ENCODE measurements at regions not wholly inside any gene's neighbourhood (a gene's known extent, or its start where the extent isn't known, plus 50 kb on each side); places are given as distances from the start of the nearest gene placed in this dataset.

DNA sequence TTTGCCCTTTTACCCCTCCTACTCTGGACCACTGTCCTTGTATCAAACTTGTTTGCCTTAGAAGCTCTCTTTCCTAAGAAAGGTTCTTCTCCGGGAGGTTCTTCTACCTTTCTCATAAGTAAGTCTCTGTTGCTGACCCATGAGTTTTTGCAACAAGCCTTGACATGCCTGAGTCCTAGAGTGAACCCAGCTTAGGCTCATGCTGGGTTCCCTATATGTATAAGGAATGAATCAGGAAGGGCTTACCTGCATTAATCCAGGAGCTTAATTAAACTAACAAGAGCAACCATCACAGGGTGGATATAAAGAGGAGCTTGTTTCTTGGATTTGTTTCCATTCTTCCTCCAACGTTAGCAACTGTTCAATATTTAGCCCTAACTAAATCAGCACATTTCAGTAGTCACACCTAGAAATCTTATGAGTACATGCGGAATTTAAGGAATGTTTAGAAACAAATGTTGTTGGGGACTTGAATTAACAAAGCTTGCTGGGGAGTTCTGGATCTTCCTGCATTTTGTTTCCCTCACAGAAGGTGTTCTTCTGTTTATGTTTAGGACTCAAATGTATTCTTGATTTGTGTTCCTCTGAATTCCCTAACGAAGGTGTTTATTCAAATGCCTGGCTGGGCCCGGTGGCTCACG, 64.3 kb upstream of the RAB3GAP2 start:
- DNase-seq (no peak), ATAC-seq (ENCODE audit: low read depth) (no peak)
- POLR2A ChIA-PET = no interaction called here
- no peaks in the 10 kb centered on the region for H3K9me3 Mint-ChIP-seq
- no peak overlapping the region for H3K27ac Mint-ChIP-seq
- H3K4me1 Mint-ChIP-seq = no peaks in the 10 kb centered on the region
- H3K4me3 Mint-ChIP-seq = no peak overlapping the region
- H3K27me3 Mint-ChIP-seq = no peaks in the 10 kb centered on the region
- H3K36me3 Mint-ChIP-seq = no peaks in the 10 kb centered on the region

DNA sequence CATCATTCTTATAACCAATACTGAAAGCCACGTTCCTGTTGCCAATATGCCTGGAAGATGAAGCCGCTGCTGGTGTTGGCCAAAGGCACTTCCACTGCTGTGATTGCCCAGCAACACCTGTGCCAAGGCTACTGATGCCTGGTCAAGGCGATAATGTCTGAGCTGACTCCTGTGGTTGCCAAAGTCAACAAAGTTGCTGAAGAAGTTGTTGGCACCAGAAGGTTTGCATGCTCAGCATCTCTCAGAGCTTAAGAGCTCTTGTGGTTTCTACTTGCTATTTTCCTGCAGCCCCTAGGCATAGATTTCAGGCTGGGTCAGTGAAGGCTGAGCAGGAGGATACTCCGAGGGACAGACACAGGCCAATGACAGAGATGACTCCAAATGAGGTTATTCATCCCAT, 63.4 kb upstream of the RAB3GAP2 start:
- ATAC-seq (ENCODE audit: low read depth) = no peak
- no peak for DNase-seq
- Mint-ChIP-seq H3K36me3 (no peaks in the 10 kb centered on the region), H3K4me1 (no peaks in the 10 kb centered on the region), H3K27ac (no peak overlapping the region), H3K4me3 (no peak overlapping the region), H3K27me3 (no peaks in the 10 kb centered on the region), H3K9me3 (no peaks in the 10 kb centered on the region)
- POLR2A ChIA-PET = no interaction called here

DNA sequence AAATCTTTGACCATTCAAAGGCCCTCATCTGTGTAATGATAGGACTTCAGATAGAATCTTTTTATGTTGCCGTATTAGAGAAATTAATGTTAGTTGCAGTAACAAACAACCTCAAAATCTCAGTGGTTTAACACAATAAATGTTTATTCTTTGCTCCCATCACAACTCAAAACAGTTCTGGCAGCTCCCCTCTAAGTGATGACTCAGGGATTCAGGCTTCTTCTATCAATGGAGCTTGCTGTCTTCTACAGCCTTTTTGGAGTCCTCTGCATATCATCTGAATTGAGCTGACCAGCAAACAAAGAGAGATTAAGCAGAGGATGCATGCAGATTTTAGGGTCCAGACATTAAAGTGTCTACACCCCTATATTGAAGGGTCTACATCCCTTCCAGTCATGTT, 59.1 kb upstream of the RAB3GAP2 start:
- Mint-ChIP-seq H3K4me3 (no peak overlapping the region), H3K36me3 (no peaks in the 10 kb centered on the region), H3K27ac (no peak overlapping the region), H3K9me3 (no peaks in the 10 kb centered on the region), H3K27me3 (no peaks in the 10 kb centered on the region), H3K4me1 (no peaks in the 10 kb centered on the region)
- DNase-seq = no peak
- no peak for ATAC-seq (ENCODE audit: low read depth)
- POLR2A ChIA-PET = no interaction called here

DNA sequence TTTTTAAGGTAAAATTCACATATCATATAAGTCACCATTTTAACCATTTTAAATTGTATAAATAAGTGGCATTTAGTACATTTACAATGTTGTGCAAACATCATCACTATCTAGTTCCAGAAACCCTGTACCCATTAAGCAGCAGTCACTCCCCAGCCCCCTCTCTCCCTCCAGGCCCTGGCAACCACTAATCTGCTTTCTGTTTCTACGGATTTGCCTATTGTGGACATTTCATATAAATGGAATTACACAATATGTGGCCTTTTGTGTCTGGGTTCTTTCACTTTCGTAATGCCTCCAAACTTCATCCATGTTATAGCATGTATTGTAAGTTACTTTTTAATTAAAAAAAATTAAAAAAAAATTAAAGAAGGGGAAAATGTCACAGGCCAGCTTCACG, 58.0 kb upstream of the RAB3GAP2 start:
- H3K36me3 Mint-ChIP-seq = no peaks in the 10 kb centered on the region
- no peak for DNase-seq
- ATAC-seq (ENCODE audit: low read depth) = no peak
- POLR2A ChIA-PET = no interaction called here
- H3K9me3 Mint-ChIP-seq = no peaks in the 10 kb centered on the region
- H3K4me3 Mint-ChIP-seq = no peak overlapping the region
- no peak overlapping the region for H3K27ac Mint-ChIP-seq
- H3K27me3 Mint-ChIP-seq = no peaks in the 10 kb centered on the region
- H3K4me1 Mint-ChIP-seq = no peaks in the 10 kb centered on the region

DNA sequence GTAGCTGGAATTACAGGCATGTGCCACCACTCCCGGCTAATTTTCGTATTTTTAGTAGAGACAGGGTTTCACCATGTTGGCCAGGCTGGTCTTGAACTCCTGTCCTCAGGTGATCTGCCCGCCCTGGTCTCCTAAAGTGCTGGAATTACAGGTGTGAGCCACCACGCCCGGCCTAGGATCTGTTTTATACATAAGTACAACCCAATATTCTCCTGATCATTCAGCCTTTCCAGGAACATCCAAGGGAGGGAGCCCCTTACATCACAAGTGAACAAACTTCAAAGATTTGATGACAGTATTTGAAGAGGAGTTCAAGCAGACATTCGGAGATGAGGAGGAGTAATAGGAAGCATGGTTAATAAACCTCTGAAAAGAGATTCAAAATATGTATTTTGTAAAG, 54.9 kb upstream of the RAB3GAP2 start:
- Mint-ChIP-seq H3K4me1 (no peaks in the 10 kb centered on the region), H3K27ac (no peak overlapping the region), H3K4me3 (no peak overlapping the region), H3K27me3 (peaks cover 4% of the 10 kb centered on the region), H3K9me3 (no peaks in the 10 kb centered on the region), H3K36me3 (no peaks in the 10 kb centered on the region)
- POLR2A ChIA-PET = no interaction called here
- ATAC-seq (ENCODE audit: low read depth) = no peak
- DNase-seq = no peak

DNA sequence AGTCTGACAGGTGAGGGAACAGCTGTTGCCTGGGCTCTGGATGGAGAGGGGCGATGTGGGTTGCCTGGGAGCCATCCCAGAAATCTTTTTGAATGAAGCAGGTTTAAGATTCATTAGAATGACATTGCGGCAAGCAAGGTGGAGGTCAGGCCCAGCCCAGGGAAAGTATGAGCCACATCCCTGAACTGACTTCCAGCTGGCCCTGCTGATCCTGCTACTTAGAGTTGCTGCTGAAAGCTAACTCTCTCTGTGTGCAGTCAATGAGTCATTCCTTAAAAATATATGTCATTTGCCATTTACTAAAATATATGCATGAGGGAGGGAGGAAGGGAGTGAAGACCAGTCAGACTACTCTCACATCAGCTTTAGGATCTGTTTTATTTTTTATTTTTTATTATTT, 54.3 kb upstream of the RAB3GAP2 start:
- ATAC-seq (ENCODE audit: low read depth) = no peak
- no peak for DNase-seq
- Mint-ChIP-seq H3K4me3 (no peak overlapping the region), H3K36me3 (no peaks in the 10 kb centered on the region), H3K27me3 (peaks cover 4% of the 10 kb centered on the region), H3K9me3 (no peaks in the 10 kb centered on the region), H3K27ac (no peak overlapping the region), H3K4me1 (no peaks in the 10 kb centered on the region)
- POLR2A ChIA-PET = no interaction called here

DNA sequence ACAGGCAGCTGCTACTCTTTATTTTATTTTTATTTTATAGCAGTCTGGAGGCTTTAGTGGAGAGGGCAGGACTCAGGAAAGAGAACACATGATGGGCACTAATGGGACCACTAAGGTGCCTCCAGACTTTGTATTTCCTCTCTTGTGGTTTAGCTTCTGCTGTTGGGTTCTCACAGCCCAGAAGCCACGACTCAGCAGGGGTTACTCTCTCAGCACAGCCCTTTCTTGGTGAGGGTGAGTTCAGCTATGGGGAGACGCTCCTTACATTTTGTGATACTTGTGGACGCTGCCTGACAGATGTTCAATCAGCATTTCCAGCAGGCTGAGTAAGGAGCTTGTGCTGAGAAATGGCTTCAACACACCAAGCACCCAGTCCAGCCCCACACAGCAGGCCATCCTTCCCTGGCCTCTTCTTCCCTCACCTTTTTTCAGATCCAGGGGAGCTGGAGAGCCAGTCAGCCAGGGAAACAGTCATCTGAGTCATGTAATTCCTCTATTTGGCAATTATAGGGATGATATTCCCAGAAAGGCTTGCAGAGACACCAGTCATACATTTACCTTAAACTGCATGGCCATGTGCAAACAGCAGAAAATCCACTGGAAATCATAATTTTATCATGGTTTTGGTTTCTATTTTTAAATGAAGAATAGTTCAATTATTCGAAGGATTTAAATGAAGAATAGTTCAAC, 53.2 kb upstream of the RAB3GAP2 start:
- H3K9me3 Mint-ChIP-seq = no peaks in the 10 kb centered on the region
- no peaks in the 10 kb centered on the region for H3K36me3 Mint-ChIP-seq
- H3K4me1 Mint-ChIP-seq = no peaks in the 10 kb centered on the region
- POLR2A ChIA-PET = no interaction called here
- ATAC-seq (ENCODE audit: low read depth) (no peak), DNase-seq (no peak)
- no peak overlapping the region for H3K4me3 Mint-ChIP-seq
- no peak overlapping the region for H3K27ac Mint-ChIP-seq
- H3K27me3 Mint-ChIP-seq = peaks cover 6% of the 10 kb centered on the region

DNA sequence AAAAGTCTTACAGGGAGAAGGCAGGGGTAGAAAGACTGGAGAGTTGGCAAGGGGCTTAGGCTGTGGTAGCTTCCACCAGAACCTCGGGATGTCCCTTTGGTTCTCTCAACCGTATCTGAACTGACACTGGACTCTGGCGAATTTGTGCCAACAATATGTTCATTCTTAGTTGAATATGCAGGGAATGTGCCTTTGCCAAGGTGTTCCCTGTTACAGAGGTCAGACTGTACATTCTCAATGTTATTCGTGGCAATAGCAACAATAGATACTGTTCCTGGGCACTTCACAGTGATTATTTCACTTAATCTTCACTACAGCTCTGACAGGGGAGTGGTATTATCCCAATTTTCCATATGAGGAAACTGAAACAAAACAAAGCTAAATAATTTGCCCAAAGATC, 51.5 kb upstream of the RAB3GAP2 start:
- Mint-ChIP-seq H3K27ac (no peak overlapping the region), H3K9me3 (no peaks in the 10 kb centered on the region), H3K4me3 (no peak overlapping the region), H3K27me3 (peaks cover 6% of the 10 kb centered on the region), H3K4me1 (no peaks in the 10 kb centered on the region), H3K36me3 (no peaks in the 10 kb centered on the region)
- DNase-seq (no peak), ATAC-seq (ENCODE audit: low read depth) (no peak)
- POLR2A ChIA-PET = no interaction called here

DNA sequence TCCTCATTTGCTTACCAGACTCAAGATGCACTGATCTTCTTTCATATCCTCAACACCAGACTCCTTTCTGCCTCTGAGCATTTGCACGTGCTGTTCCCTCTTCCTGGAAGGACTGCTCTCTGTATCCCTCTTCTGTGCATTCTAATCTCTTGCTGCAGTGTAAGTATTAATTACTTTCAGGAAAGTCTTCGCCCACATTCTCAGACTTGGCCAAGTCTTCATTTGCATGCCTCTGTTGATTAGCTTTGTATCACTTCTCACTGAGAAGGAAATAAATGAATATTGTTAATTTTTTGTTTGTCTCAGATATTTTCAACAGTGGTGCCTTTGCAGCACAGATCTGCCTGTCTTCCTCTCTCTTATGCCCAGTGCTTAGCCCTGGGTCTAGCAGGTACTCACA, 50.3 kb upstream of the RAB3GAP2 start:
- Mint-ChIP-seq H3K4me3 (no peak overlapping the region), H3K27ac (no peak overlapping the region), H3K27me3 (peaks cover 6% of the 10 kb centered on the region), H3K9me3 (no peaks in the 10 kb centered on the region), H3K4me1 (no peaks in the 10 kb centered on the region), H3K36me3 (no peaks in the 10 kb centered on the region)
- no peak for ATAC-seq (ENCODE audit: low read depth)
- POLR2A ChIA-PET = no interaction called here
- no peak for DNase-seq
